Choroid plexus epithelial cell (primary cell): ENCODE measurements at regions not wholly inside any gene's neighbourhood (a gene's known extent, or its start where the extent isn't known, plus 50 kb on each side); places are given as distances from the start of the nearest gene placed in this dataset.
"Not testable (repeated sequence)": the region's sequence is repeated elsewhere in the genome, so short reads cannot be mapped to it uniquely, and the experiment has no call there.

ENCODE experiments used
- DNase-seq: peaks from one replicate; pipeline ENCODE4 v3.0.0-alpha.2; 2010; ENCODE audit warnings: low read depth
- H3K4me3 ChIP-seq: 2 replicates; pipeline ENCODE4 v1.5.1; 2011; ENCODE audit warnings: low read depth, mild to moderate bottlenecking, control low read depth, low read length, moderate library complexity
- TF ChIP-seq, protein P1 (sequence below): conservative IDR thresholded peaks from 2 replicates; pipeline ENCODE4 v1.5.1; 2011; ENCODE audit warnings: low read depth, mild to moderate bottlenecking, control low read depth, inconsistent platforms, low read length, moderate library complexity

DNA sequence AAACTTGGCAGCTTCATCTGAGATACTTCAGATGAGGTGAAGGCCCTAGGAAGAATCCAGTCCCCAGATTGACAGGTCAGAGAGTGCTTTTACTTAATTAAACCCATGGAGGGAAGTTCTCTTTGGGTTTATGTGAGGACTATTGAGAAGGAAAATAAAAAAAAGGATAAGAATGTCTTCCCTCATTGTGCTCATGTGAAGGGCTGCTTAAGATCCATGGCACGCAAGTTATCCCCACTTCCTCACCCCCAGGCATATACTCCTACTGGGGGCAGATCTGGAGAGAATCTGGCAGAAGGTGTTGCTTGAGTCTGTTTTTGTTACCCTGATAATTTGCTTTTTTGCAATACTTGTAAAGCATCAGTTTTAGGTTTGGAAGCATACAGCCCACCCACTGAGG, 322.9 kb upstream of the TFAP2D start:
- H3K4me3 ChIP-seq: no peak overlapping the region
- TF ChIP-seq, protein P1, sequence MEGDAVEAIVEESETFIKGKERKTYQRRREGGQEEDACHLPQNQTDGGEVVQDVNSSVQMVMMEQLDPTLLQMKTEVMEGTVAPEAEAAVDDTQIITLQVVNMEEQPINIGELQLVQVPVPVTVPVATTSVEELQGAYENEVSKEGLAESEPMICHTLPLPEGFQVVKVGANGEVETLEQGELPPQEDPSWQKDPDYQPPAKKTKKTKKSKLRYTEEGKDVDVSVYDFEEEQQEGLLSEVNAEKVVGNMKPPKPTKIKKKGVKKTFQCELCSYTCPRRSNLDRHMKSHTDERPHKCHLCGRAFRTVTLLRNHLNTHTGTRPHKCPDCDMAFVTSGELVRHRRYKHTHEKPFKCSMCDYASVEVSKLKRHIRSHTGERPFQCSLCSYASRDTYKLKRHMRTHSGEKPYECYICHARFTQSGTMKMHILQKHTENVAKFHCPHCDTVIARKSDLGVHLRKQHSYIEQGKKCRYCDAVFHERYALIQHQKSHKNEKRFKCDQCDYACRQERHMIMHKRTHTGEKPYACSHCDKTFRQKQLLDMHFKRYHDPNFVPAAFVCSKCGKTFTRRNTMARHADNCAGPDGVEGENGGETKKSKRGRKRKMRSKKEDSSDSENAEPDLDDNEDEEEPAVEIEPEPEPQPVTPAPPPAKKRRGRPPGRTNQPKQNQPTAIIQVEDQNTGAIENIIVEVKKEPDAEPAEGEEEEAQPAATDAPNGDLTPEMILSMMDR: no peak
- no peak for DNase-seq

GRCh38 chr6:50394139-50394538, 319.2 kb upstream of the TFAP2D start:
- DNase-seq, H3K4me3 ChIP-seq: not testable (repeated sequence)

- no peak for DNase-seq
- TF ChIP-seq, protein P1: no peak
- no peak overlapping the region for H3K4me3 ChIP-seq
Observed at GRCh38 chr6:50404643-50405042, 308.7 kb upstream of the TFAP2D start.

GRCh38 chr6:50410579-50410978, 302.7 kb upstream of the TFAP2D start:
- no peak overlapping the region for H3K4me3 ChIP-seq
- DNase-seq: no peak
- TF ChIP-seq, protein P1: no peak

- H3K4me3 ChIP-seq, DNase-seq: not testable (repeated sequence)
Observed at GRCh38 chr6:50421041-50421440, 292.3 kb upstream of the TFAP2D start.

DNA sequence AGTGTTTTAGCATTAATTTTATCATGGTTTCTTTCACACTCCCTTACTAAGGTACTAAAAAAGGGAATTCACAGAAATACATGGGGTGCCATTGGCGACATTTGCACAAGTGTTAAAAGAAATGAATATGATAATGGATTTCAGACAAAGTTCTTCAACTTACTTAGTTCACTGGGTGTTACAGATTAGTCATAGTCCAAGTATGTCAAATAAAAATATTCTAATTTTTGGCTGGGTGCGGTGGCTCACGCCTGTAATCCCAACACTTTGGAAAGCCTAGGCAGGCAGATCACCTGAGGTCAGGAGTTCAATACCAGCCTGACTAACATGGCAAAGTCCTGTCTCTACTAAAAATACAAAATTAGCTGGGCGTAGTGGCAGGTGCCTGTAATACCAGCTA, 286.1 kb upstream of the TFAP2D start:
- TF ChIP-seq, protein P1: no peak
- H3K4me3 ChIP-seq: no peak overlapping the region
- no peak for DNase-seq

GRCh38 chr6:50437901-50438300, 275.4 kb upstream of the TFAP2D start:
- no peak for DNase-seq
- no peak overlapping the region for H3K4me3 ChIP-seq
- TF ChIP-seq, protein P1: no peak

DNA sequence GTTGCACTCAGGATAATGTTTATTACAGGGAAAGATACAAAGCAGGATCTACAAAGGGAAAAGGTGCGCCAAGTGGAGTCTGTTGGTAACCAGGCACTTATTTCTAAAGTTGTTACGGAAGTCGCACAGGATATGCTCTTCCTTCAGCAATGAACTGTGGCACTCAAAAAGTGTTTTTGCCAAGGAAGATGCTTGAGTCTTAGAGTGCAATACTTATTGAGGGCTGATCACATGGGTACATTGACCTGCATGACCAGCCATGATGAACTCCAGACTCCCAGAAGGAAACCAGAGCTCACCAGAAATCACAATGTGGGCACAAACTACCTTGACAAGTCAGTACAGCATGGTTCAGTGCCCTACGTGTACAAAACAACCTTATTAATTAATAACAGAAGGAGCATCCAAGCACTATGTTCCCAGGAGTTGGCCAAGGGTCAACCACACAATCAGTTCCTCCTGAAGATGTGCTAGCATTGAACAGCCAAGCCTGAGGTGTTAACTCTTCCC, 270.7 kb upstream of the TFAP2D start:
- TF ChIP-seq, protein P1: no peak
- DNase-seq: no peak
- no peak overlapping the region for H3K4me3 ChIP-seq
